T-helper 1 cell (primary cell): ENCODE measurements at regions not wholly inside any gene's neighbourhood (a gene's known extent, or its start where the extent isn't known, plus 50 kb on each side); places are given as distances from the start of the nearest gene placed in this dataset.
"Not testable (repeated sequence)": the region's sequence is repeated elsewhere in the genome, so short reads cannot be mapped to it uniquely, and the experiment has no call there.

Experiments
- DNase-seq, 5 donors: peaks; one replicate each; pipeline ENCODE4 v3.0.0-alpha.2; 2012 to 2020

- no peak for DNase-seq
These were observed 376.0 kb downstream of the GBA3 start for GRCh38 chr4:23068756-23069155.

GRCh38 chr4:23068287-23068686 lies 375.6 kb downstream of the GBA3 start:
- DNase-seq, result no peak

- DNase-seq, result no peak
These were observed 369.5 kb downstream of the GBA3 start for GRCh38 chr4:23062188-23062587.

- DNase-seq, result no peak
These were observed 368.7 kb downstream of the GBA3 start for GRCh38 chr4:23061431-23061830.

GRCh38 chr4:23060776-23061175 lies 368.0 kb downstream of the GBA3 start:
- no peak for DNase-seq

- DNase-seq, result no peak
These were observed 365.5 kb downstream of the GBA3 start for GRCh38 chr4:23058165-23058776.

GRCh38 chr4:23041501-23041900 lies 348.8 kb downstream of the GBA3 start:
- no peak for DNase-seq

GRCh38 chr4:23040539-23040938 lies 347.8 kb downstream of the GBA3 start:
- no peak for DNase-seq

GRCh38 chr4:23039818-23040217 lies 347.1 kb downstream of the GBA3 start:
- no peak for DNase-seq

GRCh38 chr4:23038626-23039491 lies 346.1 kb downstream of the GBA3 start:
- no peak for DNase-seq

GRCh38 chr4:23036921-23037495 lies 344.3 kb downstream of the GBA3 start:
- DNase-seq, result no peak

GRCh38 chr4:23036503-23036902 lies 343.8 kb downstream of the GBA3 start:
- no peak for DNase-seq

GRCh38 chr4:23035521-23036056 lies 342.9 kb downstream of the GBA3 start:
- no peak for DNase-seq

GRCh38 chr4:23034731-23035130 lies 342.0 kb downstream of the GBA3 start:
- DNase-seq, result no peak

GRCh38 chr4:23033796-23034195 lies 341.1 kb downstream of the GBA3 start:
- DNase-seq, result no peak

GRCh38 chr4:23028875-23029274 lies 336.1 kb downstream of the GBA3 start:
- DNase-seq, result no peak

- DNase-seq, result no peak
These were observed 330.9 kb downstream of the GBA3 start for GRCh38 chr4:23023666-23024065.

- DNase-seq, result no peak
These were observed 330.4 kb downstream of the GBA3 start for GRCh38 chr4:23023121-23023520.

- DNase-seq, result no peak
These were observed 329.3 kb downstream of the GBA3 start for GRCh38 chr4:23022032-23022431.

- DNase-seq, result no peak
These were observed 328.3 kb downstream of the GBA3 start for GRCh38 chr4:23021040-23021439.

GRCh38 chr4:23020399-23020798 lies 327.7 kb downstream of the GBA3 start:
- not testable (repeated sequence) for DNase-seq

- no peak for DNase-seq
These were observed 324.2 kb downstream of the GBA3 start for GRCh38 chr4:23016981-23017380.

- no peak for DNase-seq
These were observed 323.1 kb downstream of the GBA3 start for GRCh38 chr4:23015821-23016220.

GRCh38 chr4:23009093-23009492 lies 316.4 kb downstream of the GBA3 start:
- no peak for DNase-seq
